Stimulated activated CD4-positive, alpha-beta T cell treated with anti-CD3 and anti-CD28 coated beads, Interleukin-15, amount 100 ng/mL, for 48 hours (primary cell): ENCODE measurements at regions not wholly inside any gene's neighbourhood (a gene's known extent, or its start where the extent isn't known, plus 50 kb on each side); places are given as distances from the start of the nearest gene placed in this dataset.
"Not testable (repeated sequence)": the region's sequence is repeated elsewhere in the genome, so short reads cannot be mapped to it uniquely, and the experiment has no call there.

Experiments used
- DNase-seq, 2 donors: peaks; one replicate each; pipeline ENCODE4 v3.0.0-alpha.2; 2020; ENCODE audit warnings: low read depth in 2 of 2

DNA sequence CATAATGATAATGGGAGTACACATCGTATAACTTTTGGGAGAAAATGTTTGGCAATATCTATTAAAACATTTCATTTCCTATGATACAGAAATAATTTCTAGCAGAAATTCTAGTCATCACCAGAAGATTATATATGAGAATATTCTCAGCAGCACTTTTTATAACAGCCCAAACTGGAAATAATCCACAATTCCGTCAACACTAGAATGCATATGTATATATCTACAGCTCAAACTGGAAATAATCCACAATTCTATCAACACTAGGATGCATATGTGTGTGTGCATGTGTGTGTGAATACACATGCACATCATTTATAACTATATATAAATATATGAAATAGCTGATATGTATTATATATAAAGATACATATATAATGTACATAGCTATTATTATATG lies 408.0 kb upstream of the KLHL1 start:
- no peak for DNase-seq

DNA sequence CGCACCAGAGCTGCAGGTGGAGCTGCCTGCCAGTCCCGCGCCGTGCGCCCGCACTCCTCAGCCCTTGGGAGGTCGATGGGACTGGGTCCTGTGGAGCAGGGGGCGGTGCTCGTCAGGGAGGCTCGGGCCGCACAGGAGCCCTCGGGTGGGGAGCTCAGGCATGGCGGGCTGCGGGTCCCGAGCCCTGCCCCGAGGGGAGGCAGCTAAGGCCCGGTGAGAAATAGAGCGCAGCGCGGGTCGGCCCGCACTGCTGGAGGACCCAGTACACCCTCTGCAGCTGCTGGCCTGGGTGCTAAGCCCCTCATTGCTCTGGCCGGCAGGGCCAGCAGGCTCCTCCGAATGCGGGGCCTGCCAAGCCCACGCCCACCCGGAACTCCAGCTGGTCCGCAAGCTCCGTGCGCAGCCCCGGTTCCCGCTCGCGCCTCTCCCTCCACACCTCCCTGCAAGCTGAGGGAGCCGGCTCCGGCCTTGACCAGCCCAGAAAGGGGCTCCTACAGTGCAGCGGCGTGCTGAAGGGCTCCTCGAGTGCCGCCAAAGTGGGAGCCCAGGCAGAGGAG lies 403.7 kb upstream of the KLHL1 start:
- DNase-seq: not testable (repeated sequence)

DNA sequence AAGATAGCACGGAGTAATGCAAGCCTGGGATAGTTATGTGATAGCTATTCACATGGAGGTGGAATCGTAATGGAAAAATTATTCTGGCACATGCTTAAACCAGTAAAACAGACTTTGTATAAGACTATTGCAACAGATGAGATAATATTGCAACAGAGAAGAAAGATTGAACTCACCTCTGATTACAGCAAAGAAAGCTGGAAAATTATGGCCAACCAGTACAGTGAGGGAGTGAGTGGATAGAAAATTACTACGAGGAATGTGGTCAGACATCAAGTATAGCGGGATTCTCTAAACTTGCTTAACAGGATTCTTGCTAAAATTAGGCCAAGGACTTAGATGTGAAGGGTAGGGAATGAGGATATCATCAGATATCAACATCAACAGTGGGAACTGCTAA lies 397.6 kb upstream of the KLHL1 start:
- DNase-seq: no peak

DNA sequence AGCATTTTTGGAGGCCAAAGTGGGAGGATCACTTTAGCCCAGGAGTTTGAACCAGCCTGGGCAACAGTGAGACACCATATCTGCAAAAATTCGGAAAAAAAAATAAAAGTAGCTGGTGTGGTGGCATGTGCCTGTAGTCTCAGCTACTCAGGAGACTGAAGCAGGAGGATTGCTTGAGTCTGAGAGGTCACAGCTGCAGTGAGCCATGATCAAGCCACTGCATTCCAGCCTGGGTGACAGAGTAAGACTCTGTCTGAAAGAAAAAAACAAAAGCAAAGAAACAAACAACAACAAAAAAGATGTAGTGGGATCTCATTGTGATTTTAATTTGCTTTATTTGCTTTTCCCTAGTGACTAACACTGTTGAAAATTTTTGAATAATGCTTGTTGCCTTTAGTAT lies 394.7 kb upstream of the KLHL1 start:
- no peak for DNase-seq

DNA sequence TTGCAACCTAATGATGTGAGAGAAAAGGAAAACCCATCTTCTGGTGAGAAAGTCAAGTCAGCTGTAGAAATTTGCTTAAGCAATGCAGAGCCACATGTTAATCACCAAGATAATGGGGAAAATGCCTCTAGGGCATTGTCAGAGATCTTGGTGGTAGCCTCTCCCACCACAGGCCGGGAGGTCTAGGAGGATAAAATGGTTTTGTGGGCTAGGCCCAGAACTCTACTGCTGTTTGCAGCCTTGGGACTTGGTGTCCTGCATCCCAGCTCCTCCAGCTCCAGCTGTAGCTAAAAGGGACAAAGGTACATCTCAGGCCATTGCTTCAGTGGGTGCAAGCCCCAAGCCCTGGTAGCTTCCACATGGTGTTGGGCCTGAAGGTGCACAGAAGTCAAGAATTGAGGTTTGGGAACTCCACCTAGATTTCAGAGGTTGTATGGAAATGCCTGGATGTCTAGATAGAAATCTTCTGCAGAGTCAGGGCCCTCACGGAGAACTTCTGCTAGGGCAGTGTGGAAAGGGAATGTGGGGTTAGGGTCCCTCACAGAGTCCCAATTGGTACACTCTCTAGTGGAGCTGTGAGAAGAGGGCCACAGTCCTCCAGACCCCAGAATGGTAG lies 382.2 kb upstream of the KLHL1 start:
- DNase-seq: no peak

DNA sequence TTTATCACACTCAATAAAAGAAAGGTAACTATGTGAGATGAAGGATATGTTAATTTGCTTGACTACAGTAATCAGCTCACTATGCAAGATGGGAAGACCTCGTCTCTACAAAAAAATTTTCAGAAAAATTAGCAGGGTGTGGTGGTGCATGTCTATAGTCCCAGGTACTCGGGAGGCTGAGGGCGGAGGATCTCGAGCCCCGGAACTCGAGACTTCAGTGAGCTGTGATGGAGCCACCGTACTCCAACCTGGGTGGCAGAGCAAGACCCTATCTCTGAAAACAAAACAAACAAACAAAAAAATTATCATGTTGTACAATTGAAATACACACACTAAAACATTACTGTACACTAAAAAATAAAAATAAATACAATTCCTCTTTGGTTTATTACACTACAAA lies 376.7 kb upstream of the KLHL1 start:
- DNase-seq: no peak

DNA sequence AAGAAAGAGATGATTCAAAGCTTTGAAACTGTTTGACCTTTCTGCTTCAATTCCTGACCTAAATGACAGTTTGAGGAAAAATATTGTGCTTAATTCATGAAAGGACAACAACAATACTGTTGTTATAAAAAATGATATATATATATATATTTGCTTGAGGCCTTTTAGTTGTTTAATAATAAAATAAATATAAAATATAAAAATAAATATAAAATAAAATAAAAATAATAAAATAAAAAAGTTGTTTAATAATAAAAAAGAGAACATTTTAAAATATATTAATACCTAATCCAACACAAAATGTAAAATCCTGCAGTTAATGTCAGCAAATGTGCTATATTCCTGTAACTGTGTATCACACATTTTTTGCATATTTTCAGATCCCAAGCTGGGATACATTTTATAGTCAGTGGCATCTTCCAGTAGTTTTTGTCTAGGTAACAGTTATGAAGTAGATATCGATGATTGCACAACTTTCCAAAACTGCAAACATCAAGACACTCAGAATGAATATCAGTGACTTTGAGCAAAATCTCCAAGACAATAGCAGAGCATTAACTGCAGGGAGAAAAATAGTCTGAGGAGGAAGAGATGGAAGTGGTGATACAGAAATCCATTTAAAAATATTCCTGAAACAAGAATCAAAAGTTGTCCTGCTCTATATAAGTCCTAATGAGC lies 375.5 kb upstream of the KLHL1 start:
- no peak for DNase-seq

DNA sequence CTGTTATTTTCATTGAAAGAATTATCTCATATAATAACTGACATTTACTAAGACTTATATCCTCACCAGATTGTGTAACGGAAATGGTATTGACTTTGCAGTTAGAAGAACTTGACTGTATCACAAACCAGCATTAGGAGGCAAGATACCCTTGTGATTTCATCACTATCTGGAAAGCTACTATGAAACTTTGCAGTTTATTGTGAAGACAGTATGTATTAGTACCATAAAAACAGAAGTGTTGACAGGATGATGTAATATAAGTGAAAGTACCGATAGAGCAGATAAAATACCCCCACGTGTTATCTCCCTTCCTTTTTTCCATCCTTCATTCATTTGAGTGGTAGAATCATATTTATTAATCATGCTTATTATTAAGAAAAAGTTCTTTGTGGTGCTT lies 365.7 kb upstream of the KLHL1 start:
- DNase-seq: no peak

DNA sequence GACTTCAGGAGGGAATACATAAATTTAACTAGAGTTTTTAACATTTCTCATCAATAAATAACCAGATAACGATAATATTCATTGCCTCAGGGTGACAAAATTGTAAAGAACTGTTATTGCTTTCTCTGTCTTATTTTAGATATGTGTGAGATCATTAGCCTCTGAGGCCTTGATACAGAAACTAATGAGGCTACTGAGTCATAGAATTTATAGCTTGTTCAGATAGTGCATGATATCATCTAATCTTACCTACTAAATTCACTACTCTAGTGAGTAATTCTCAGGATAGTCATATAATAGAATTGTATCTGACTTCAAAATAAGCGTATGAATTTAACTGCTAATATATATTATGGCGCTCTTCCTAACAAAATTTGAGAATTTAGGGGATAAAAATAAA lies 360.8 kb upstream of the KLHL1 start:
- DNase-seq: no peak

DNA sequence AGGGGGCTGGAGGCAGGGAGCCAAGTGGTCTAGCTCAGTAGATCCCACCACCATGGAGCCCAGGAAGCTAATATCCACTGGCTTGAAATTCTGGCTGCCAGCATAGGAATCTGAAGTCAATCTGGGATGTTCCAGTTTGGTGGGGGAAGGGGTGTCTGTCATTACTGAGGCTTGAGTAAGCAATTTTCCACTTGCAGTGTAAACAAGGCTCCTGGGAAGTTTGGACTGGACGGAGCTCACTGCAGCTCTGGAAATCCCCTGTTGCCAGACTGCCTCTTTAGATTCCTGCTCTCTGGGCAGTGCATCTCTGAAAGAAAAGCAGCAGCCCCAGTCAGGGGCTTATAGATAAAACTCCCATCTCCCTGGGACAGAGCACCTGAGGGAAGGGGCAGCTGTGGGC lies 349.2 kb upstream of the KLHL1 start:
- no peak for DNase-seq

DNA sequence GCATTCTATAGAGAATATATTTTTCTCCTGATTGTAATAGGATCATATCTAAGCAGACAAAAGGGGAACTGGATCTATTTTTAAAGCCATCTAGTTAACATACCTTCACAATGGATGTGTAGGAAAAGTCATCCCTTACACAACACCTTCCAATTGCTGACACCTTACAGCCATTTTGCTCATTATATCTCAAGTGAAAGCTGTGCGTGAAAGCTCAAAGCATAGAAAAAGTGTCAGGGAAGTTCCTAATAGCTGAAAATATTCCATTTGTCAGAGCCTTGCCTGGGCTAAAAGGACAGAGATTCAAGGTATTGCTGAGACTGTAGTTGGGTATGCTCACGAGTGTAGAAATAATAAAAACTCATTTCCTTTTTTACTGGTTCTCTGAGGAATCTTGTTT lies 340.6 kb upstream of the KLHL1 start:
- no peak for DNase-seq

DNA sequence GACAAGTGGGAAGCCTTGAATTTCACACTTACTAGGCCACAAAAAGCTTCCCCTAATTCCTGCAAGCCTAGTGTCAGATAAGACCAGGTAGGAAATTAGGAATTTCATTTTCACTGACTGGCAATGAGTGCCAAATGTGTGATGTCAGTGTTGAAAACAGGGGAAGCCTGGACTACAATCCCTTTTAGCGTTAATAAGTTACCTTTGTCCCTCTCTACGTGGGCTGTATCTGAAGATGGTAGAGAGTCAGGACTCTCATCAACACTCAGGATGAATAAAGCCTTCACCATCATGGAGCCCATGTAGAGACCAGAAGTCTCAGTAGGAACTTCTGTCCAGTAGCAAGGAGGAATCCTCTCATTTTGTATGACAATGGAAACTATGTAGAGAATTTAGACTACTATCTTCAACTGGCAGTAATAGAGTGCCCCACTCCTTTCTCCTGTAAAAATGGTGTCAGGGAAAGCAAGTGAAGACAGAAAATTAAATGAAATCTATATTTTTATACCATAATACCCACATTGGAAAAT lies 324.1 kb upstream of the KLHL1 start:
- no peak for DNase-seq

DNA sequence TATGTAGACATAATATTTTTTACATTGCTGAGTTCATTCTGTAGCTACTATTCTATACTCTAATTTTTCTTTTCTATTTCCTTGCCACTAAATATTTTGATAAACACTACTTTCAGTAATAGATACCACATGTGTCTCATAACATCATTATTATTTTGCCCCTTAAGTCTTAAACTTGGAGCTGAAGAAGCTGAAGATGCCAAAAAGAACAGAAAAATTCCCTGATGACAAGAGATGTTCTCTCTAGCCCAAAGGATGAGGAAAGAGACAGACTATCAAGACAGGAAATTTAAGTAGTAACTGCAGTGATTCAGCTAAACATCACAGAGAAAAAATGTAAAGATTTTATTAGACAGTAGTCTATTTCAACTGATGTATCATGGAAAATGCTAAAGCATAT lies 322.0 kb upstream of the KLHL1 start:
- no peak for DNase-seq

DNA sequence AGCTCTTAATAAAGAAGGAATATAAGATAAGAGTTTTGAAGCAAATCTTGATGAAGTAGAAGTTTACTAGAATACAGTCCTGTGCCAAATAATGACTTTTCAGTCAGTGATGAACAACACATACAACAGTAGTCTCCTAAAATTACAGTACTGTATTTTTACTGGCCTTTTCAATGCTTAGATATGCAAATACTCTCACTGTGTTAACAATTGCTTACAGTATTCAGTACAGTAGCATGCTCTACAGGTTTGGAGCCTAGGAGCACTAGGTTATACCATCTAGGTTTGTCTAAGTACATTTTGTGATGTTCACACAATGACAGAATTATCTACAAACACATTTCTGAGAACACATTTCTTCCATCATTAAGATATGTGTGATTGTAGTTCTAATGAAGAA lies 316.7 kb upstream of the KLHL1 start:
- DNase-seq: no peak

DNA sequence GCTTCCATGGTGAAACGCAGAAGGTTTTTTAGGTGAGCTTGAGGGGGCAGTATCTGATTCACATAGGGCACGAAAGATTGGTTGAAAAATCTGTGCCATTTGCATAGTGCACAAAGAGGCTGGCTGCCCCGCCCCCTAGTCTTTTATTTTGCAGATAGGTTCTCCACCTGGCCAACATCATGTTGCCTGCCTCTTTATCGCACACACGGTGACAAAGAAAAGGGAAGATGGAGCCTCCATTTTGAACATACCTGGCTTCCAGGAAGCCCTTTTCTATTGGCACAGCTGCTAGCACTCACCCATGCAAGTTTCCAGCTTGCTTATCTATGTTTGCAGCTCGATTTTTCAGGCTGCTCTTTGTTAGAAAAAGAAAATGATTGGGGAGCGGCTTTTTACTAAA lies 316.2 kb upstream of the KLHL1 start:
- DNase-seq: no peak

DNA sequence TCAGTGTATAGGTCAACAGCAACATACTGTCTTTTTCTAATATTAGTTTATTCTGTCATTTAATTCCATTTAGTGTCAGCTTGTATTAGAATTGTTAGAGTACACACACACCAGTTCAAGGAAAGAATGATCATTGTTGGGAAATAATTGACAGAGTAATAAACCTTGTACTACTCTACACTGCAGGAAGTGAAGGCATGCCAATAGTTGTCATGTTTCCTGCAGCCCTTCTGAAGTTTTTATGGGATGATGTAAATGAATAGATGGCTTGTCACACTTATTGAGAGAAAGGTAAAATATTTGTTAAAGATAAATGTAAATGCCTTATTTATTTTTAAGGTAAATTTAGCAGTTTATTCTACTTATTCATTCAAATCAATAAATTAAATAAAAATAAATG lies 306.9 kb upstream of the KLHL1 start:
- no peak for DNase-seq

DNA sequence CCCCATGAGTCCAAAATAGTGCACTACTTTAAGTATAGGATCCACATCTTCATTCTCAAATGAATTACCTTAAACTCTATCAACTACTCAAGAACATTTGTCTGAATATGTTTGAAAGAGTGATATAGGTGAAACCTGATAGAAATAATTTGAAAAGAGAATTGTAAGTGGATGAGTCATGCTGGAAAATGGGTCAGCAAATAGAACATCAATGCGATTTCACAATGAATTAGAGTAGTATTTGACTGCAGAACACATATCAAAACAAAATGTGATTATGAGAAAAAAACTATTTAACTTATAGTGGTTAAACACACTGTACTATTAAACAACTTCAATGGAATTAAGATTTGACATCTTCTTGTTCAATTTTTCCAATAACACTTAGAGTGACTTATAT lies 300.6 kb upstream of the KLHL1 start:
- no peak for DNase-seq

DNA sequence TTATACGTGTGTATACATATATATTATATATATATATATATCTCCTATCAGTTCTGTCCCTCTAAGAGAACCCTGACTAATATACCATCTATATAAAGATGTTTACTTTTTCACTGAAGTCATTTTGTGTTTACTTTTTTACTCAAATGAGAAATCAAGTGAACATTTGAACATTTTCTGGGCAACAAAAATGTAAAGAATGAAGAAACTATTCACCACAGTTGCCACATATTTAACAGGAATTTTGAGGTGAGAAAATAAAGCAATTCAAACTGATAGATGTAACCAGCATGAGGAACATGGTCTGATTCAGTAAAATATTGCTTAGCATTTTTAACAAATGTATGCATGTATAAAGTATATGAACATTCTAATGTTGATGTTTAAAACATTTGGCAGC lies 299.2 kb upstream of the KLHL1 start:
- no peak for DNase-seq

DNA sequence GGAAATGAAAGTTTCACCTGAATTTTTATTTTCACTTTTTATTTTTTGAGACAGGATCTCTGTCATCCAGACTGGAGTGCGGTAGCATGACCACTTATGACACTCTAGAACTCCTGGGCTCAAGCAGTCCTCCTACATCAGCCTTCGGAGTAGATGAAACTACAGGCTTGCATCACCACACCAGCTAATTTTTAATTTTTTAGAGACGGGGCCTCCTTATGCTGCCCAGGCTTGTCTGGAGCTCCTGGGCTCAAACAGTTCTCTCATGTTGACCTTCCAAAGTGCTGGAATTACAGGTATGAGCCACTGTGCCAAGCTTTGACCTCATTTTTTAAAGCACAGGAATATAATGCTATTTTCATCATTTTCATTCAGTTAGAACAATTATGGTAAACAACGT lies 297.0 kb upstream of the KLHL1 start:
- DNase-seq: no peak

DNA sequence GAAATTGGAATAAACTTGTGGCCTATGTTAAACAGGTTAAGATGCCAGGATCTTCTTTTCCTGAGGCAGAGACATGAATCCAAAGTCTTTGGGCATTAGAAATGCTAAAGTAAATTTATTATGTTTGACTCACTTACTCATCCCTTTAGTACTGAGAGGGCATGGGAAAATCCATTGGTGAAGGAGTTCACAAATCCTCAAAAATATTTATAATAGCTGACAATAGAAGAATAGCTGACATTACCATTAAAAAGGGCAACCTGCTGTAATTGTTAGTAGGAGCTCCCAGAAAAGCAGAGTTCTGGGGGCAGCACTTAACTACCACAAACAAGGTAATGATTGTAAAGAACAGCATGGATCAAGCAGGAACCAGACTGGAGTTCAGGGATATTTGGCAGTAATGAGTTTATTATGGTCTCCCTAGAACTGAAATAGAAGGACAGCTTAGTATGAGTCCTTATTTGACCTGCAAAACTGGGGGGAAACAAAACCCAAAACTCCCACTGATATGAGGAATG lies 285.8 kb upstream of the KLHL1 start:
- DNase-seq: no peak

DNA sequence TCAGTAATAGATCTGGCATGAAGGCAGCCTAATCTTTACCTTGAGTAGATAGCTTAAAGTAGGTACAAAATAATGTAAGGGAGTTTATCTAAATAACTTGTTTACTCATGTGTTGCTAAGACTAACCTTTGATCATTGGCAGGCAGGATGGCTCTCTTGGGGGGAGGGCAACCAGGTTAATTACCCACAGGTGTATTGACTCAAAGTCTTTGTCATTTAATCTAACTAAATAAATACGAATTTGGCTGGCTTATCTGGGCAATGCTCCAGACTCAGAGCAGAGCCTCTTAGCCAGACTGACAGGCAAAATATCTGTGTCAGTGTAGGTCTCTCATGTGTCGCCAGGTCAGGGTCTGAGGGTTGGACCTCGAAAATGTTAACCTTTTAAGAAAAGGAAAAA lies 283.4 kb upstream of the KLHL1 start:
- DNase-seq: no peak

DNA sequence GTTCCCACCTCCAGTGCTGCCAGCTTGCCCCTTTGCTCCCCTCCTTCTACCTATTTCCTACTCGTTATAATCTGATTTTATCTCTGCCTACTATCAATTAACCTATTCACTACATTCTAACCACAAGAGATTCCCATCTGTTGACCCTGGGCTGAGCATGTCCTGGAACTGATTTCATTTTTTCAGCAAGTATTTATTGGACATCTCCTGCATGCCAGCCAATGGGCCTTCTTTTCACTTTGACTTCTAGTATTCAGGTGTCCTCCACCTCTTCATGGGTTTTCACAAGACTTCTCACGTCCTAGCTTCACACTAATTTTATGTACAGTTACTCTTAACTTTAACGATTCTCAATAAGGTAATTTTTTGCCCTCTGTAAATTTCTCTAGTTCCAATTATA lies 282.7 kb upstream of the KLHL1 start:
- DNase-seq: no peak

DNA sequence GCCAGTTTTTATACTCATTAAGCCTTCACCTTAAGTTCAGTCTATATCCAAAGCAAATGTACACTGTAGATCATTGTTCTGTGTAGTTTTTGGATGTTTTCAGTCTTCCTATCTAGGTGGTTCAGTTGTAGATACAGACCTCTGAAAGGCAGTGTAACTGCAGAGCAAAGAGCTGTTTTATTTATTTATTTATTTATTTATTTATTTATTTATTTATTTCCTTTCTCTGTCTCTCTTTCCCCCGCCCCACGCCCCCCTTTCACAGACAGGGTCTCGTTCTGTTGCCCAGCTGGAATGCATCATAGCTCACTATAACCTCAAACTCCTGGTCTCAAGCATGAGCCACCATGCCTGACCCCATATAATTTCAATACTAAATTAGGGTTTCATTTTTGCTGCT lies 281.8 kb upstream of the KLHL1 start:
- no peak for DNase-seq
